ENCODE measurements at regions not wholly inside any gene's neighbourhood (a gene's known extent, or its start where the extent isn't known, plus 50 kb on each side); places are given as distances from the start of the nearest gene placed in this dataset.

DNA sequence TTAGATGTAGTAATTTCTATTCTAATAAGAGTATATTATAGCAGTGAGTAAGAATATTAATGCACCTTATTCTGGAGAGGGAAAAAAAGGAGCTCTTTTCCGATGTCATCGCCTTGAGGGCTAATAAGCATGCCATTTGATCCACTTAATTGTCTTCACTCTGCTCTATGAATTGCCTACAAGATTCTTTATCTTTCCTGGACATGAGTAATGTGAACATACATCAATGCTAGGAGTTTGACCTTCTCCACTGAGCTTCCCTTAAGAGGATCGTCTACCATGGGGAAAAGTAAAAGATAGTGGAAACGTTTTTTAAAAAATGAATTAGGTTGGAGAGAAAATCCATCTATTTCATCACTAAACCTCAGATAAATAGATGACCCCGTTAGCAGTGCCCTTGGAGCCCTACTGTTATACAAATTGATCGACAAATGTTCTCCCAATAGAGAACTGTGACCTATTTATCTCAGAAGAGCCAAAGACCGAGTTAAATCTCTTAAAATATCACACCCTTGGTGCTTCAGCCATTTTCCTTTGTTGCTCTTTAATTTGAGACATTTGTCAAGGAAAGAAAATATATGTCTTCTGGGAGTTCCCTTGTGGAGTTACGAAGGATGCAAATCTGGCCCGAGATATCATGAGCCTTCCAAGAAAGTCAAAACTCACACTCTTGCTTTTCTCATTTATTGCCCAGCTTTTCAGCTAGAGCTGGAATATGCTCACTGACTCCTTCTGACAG, 898.5 kb downstream of the KCNJ2 start:
- intact Hi-C loops (cut with DNase I) = no loop called here
- no peaks in the 10 kb centered on the region for H3K4me1 ChIP-seq
- TF ChIP-seq POLR2AphosphoS5 (IDR thresholded peaks at IDR 0.05; ENCODE audit: insufficient read depth in 1 of 2, low read depth in 1 of 2) (no peak), POLR2A (IDR thresholded peaks at IDR 0.05) (no peak)
- TF ChIP-seq, protein P1, sequence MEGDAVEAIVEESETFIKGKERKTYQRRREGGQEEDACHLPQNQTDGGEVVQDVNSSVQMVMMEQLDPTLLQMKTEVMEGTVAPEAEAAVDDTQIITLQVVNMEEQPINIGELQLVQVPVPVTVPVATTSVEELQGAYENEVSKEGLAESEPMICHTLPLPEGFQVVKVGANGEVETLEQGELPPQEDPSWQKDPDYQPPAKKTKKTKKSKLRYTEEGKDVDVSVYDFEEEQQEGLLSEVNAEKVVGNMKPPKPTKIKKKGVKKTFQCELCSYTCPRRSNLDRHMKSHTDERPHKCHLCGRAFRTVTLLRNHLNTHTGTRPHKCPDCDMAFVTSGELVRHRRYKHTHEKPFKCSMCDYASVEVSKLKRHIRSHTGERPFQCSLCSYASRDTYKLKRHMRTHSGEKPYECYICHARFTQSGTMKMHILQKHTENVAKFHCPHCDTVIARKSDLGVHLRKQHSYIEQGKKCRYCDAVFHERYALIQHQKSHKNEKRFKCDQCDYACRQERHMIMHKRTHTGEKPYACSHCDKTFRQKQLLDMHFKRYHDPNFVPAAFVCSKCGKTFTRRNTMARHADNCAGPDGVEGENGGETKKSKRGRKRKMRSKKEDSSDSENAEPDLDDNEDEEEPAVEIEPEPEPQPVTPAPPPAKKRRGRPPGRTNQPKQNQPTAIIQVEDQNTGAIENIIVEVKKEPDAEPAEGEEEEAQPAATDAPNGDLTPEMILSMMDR (IDR thresholded peaks at IDR 0.05) = no peak
- H3K36me3 ChIP-seq = no peaks in the 10 kb centered on the region
- DNase-seq (ENCODE audit: extremely low spot score in 2 of 2) = no peak
- no peaks in the 10 kb centered on the region for H3K9me3 ChIP-seq
- no peak overlapping the region for H3K4me3 ChIP-seq
- H3K27ac ChIP-seq = no peak overlapping the region
- no peaks in the 10 kb centered on the region for H3K27me3 ChIP-seq

DNA sequence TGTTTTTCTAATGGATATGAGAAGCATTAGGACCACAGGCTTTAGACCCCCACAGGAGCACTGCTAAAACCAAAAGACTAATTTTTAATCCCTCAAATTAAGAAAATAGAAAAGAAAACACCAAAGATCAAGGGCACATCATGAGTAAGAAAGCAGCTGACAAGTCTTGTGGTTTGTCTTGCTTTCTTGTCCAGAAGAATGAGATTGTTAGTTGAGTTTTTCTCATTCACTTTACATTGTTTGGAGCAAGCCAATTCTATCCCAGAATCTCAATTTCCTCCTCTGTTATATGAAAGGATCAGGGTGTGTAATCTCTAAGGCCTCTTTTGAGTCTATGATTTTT, 899.0 kb downstream of the KCNJ2 start:
- Histone ChIP-seq H3K4me1 (no peaks in the 10 kb centered on the region), H3K4me3 (no peak overlapping the region), H3K27ac (no peak overlapping the region), H3K9me3 (no peaks in the 10 kb centered on the region), H3K36me3 (no peaks in the 10 kb centered on the region), H3K27me3 (no peaks in the 10 kb centered on the region)
- intact Hi-C loops (cut with DNase I) = no loop called here
- DNase-seq (ENCODE audit: extremely low spot score in 2 of 2) = no peak
- TF ChIP-seq POLR2A (IDR thresholded peaks at IDR 0.05) (no peak), POLR2AphosphoS5 (IDR thresholded peaks at IDR 0.05; ENCODE audit: insufficient read depth in 1 of 2, low read depth in 1 of 2) (no peak)
- TF ChIP-seq, protein P1 (IDR thresholded peaks at IDR 0.05) = no peak

DNA sequence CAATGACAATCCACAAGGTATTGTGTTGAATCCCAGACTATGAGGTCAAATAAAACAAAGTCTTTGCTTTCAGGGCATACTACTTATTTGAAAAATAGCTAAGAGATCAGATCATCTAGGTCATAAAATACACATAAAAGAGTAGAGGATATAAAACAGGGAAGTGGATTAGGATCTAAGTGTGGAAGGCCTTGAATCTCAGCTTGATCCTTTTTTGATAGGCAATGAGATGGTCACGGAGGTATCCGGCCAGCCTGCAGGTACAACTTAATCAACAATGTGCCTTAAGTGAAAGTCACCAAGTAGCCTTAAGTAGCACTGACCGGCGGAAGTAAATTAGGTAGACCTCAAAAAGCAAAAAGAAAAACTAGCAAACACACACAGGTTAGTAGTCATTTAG, 901.7 kb downstream of the KCNJ2 start:
- no peaks in the 10 kb centered on the region for H3K4me1 ChIP-seq
- H3K27me3 ChIP-seq = no peaks in the 10 kb centered on the region
- TF ChIP-seq, protein P1 (IDR thresholded peaks at IDR 0.05) = no peak
- no peak for TF ChIP-seq POLR2A (IDR thresholded peaks at IDR 0.05)
- no peak for TF ChIP-seq POLR2AphosphoS5 (IDR thresholded peaks at IDR 0.05; ENCODE audit: insufficient read depth in 1 of 2, low read depth in 1 of 2)
- no peaks in the 10 kb centered on the region for H3K9me3 ChIP-seq
- H3K4me3 ChIP-seq = no peak overlapping the region
- DNase-seq (ENCODE audit: extremely low spot score in 2 of 2) = no peak
- H3K36me3 ChIP-seq = no peaks in the 10 kb centered on the region
- H3K27ac ChIP-seq = no peak overlapping the region
- intact Hi-C loops (cut with DNase I) = no loop called here

DNA sequence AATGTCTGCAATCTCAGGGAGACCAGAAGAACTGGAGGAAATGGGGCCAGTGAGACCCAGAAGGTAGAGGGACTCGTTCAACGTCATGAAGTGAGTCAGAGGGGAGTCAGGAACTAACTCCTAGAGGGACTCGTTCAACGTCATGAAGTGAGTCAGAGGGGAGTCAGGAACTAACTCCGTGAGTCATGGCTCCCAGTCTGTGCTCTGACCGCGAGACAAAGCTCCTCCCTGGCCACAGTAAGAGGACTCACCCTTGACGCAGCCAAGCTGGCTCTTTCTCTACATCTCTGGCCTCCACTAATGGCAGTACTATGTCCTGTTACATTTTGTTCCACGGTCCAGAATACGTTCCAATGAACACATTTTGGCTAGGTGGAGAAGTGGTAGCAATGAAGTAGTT, 902.5 kb downstream of the KCNJ2 start:
- no peak for DNase-seq (ENCODE audit: extremely low spot score in 2 of 2)
- no peaks in the 10 kb centered on the region for H3K36me3 ChIP-seq
- H3K4me1 ChIP-seq = no peaks in the 10 kb centered on the region
- intact Hi-C loops (cut with DNase I) = no loop called here
- H3K9me3 ChIP-seq = no peaks in the 10 kb centered on the region
- no peak overlapping the region for H3K4me3 ChIP-seq
- no peak overlapping the region for H3K27ac ChIP-seq
- no peak for TF ChIP-seq POLR2A (IDR thresholded peaks at IDR 0.05)
- TF ChIP-seq, protein P1 (IDR thresholded peaks at IDR 0.05) = no peak
- TF ChIP-seq POLR2AphosphoS5 (IDR thresholded peaks at IDR 0.05; ENCODE audit: insufficient read depth in 1 of 2, low read depth in 1 of 2) = no peak
- H3K27me3 ChIP-seq = no peaks in the 10 kb centered on the region

DNA sequence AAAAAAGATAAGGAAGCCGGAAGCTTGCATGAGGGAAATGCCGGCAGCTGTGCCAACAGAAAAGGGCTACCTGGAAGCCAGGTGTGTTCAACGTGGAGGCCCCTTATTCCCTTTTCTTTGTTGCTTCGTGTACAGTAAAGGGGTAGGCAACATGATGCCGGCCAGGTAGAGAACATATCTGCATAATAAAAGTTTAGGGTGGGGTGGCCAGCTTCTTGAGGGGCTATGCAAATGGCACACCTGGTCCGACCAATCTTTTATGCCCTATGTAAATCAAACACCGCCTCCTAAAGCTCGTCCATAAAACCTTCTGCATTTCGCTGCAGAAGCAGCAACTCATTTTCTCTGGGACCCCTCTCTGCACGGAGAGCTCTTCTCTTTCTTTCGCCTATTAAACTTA, 911.6 kb downstream of the KCNJ2 start:
- no peak for DNase-seq (ENCODE audit: extremely low spot score in 2 of 2)
- H3K9me3 ChIP-seq = no peaks in the 10 kb centered on the region
- no peak overlapping the region for H3K27ac ChIP-seq
- no peak overlapping the region for H3K4me3 ChIP-seq
- H3K36me3 ChIP-seq = no peaks in the 10 kb centered on the region
- intact Hi-C loops (cut with DNase I) = no loop called here
- no peaks in the 10 kb centered on the region for H3K27me3 ChIP-seq
- no peaks in the 10 kb centered on the region for H3K4me1 ChIP-seq
- TF ChIP-seq, protein P1 (IDR thresholded peaks at IDR 0.05) = no peak
- TF ChIP-seq POLR2A (IDR thresholded peaks at IDR 0.05) (no peak), POLR2AphosphoS5 (IDR thresholded peaks at IDR 0.05; ENCODE audit: insufficient read depth in 1 of 2, low read depth in 1 of 2) (no peak)

All from vagina (tissue), 2 donors.